ENCODE measurements at regions not wholly inside any gene's neighbourhood (a gene's known extent, or its start where the extent isn't known, plus 50 kb on each side); places are given as distances from the start of the nearest gene placed in this dataset.
A peak's percentile ranks its signal among the peaks of the same experiment; 100 is the strongest.
"Not testable (repeated sequence)": the region's sequence is repeated elsewhere in the genome, so short reads cannot be mapped to it uniquely, and the experiment has no call there.

DNA sequence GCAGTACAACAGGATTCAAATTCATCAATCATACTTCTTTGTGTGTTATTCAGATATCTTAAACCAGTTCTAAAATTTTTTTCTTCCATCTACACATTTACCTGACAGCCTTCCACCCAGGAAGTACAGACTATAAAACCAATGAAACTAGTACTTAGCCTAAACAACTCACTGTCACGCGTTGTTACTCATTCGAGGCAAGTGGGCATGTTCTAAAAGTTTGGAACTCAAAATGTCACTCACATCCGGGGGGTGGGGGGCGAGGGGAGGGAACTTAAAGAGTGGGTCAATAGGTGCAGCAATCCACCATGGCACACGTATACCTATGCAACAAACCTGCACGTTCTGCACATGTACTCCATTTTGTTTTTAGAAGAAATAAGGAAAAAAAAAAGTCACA is 90.4 kb upstream of the PLEKHM1 start:
- no peak overlapping the region for H3K27ac Mint-ChIP-seq
- H3K4me1 Mint-ChIP-seq, result peaks cover 52% of the 10 kb centered on the region
- DNase-seq (no peak), ATAC-seq (no peak)
- H3K36me3 Mint-ChIP-seq (ENCODE audit: low read depth), result peaks cover 12% of the 10 kb centered on the region
- no peaks in the 10 kb centered on the region for H3K27me3 Mint-ChIP-seq
- no peaks in the 10 kb centered on the region for H3K9me3 Mint-ChIP-seq
- H3K4me3 Mint-ChIP-seq, result no peak overlapping the region

DNA sequence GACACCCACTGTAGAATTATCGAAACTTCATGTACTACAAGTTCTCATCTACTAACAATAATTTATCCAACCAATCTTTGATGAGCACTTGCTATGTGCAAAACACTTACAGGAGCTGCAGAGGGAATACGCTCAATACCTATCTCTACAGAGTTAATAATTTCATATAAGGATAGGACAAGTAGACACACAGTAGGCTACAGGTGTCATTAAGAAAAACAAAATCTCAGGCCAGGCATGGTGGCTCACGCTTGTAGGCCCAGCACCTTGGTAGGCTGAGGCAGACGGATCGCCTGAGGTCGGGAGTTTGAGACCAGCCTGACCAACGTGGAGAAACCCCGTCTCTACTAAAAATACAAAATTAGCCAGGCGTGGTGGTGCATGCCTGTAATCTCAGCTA is 91.3 kb upstream of the PLEKHM1 start:
- H3K36me3 Mint-ChIP-seq (ENCODE audit: low read depth), result peaks cover 12% of the 10 kb centered on the region
- no peaks in the 10 kb centered on the region for H3K27me3 Mint-ChIP-seq
- H3K9me3 Mint-ChIP-seq, result no peaks in the 10 kb centered on the region
- ATAC-seq, result no peak
- no peak overlapping the region for H3K4me3 Mint-ChIP-seq
- DNase-seq, result no peak
- H3K4me1 Mint-ChIP-seq, result peaks cover 45% of the 10 kb centered on the region
- H3K27ac Mint-ChIP-seq, result no peak overlapping the region

DNA sequence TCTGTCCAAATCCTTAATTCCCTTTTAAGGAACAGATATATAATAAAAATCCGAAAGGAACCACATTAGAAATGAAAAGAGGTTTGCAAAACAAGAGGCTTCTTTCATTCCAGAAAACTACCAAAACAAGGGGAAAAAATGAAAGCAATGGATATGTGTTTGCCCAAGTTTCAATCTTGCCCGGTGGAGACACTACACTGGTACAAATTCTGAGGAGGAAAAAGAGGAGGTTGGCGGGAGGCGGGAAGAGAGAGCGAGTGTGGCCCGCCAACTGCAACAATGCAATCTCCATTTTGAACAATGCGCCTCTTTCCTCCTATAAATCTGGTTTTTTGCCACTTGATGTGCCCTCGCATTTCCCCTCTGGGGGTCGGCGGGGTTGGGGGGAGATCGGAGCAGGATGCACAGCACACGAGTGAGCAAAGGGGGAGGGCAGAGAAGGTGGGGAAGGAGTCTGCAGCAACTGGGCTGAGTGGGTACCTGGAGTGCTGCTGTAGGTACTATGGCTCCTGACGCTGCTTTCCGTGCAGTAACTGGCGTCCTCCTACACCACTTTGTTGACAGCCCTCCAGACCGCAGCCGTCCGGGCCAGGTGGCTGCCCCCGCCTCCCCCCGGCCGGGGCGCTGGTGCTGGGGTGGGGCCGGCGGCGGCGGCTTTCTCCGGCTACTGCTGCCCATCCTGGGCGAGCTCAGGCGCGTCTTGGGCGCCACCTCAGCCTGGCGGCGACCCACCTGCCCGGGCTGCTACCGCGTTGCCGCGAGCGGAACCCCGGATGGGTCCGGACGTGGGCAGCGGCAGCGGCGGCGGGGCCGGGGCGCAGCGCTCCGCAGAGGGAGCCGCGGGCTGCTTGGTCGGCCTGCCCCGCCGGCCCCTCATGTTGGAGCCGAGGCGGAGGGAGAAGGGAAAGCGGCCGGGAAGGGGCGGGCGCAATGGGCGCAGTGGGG is 93.8 kb upstream of the PLEKHM1 start:
- ATAC-seq, result peak; percentile 64
- Mint-ChIP-seq H3K4me1 (peaks cover 40% of the 10 kb centered on the region), H3K36me3 (ENCODE audit: low read depth) (peaks cover 12% of the 10 kb centered on the region), H3K27me3 (no peaks in the 10 kb centered on the region), H3K4me3 (peak overlapping the region; percentile 85), H3K27ac (peak overlapping the region; percentile 85), H3K9me3 (no peaks in the 10 kb centered on the region)
- DNase-seq, result peak; percentile 75

DNA sequence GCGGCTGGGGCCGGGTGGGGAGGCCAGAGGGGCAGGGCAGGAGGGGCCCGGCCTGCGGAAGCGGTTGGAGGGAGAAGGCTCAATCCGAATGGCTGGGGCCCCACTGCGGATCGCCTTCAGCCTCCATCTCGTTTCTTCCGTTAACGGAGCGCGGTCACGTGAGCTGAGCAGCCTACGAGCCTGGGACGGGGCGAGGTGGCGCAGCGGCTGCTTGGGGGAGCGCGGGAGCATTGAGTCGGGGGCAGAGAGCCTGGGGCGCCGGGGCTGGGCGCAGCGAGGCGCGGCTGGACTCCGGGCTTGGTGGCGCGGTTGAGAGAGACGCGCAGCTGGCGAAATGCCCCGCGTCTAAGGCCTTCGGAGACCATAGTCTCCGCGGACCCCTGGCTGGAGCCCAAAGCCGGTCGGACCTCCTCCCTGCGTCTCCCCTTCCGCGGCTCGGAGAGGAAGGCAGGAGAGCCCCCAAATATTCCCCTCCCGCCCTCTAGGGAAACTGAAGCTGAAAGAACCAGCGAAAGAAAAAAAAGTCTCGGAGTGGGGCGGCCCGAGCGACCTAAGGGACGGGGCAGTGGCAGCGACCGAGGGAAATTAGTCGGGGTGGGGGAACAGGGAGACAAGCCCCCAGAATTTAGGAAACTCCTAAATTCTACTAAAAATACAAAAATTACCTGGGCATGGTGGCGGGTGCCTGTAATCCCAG is 94.7 kb upstream of the PLEKHM1 start:
- peak; percentile 91 for DNase-seq
- peak overlapping the region; percentile 85 for H3K4me3 Mint-ChIP-seq
- H3K36me3 Mint-ChIP-seq (ENCODE audit: low read depth), result peaks cover 12% of the 10 kb centered on the region
- peak; percentile 84 for ATAC-seq
- H3K4me1 Mint-ChIP-seq, result peaks cover 34% of the 10 kb centered on the region
- H3K9me3 Mint-ChIP-seq, H3K27me3 Mint-ChIP-seq: not testable (repeated sequence)
- peak overlapping the region; percentile 81 for H3K27ac Mint-ChIP-seq

DNA sequence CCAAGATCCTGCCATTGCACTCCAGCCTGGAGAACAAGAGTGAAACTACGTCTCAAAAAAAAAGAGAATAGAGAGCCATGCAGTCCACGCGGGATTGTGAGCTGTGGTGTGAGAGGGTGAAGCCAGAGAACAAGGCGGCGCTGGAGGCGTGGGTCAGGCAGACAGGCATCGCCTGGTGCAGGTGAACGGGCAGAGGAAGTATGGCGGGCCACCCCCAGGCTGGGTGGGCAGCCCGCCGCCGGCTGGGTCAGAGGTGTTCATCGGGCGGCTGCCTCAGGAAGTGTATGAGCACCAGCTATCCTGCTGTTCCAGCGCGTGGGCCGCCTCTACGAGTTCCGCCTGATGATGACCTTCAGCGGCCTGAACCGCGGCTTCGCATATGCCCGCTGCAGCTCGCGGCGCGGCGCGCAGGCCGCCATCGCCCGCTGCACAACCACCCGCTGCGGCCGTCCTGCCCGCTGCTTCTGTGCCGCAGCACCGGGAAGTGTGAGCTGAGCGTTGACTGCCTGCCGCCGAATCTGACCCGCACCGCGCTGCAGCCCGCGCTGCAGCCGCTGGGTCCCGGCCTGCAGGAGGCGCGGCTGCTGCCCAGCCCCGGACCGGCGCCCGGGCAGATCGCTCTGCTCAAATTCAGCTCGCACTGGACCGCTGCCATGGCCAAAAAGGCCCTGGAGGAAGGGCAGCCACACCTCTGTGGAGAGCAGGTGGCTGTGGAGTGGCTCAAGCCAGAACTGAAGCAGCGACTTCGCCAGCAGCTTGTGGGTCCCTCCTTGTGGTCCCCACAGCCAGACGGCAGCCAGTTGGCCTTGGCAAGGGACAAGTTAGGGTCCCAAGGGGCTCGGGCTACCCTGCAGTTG is 95.5 kb upstream of the PLEKHM1 start:
- peak; percentile 45 for DNase-seq

DNA sequence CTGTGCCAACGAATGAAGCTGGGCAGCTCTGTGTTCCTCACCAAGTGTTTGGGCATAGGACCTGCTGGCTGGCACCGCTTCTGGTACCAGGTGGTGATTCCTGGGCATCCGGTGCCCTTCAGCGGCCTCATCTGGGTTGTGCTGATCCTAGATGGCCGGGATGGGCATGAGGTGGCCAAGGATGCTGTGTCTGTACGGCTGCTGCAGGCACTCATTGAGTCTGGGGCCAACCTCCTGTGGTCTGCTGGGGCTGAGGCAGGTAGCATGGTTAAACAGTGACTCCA is 96.1 kb upstream of the PLEKHM1 start:
- H3K27ac Mint-ChIP-seq; H3K36me3 Mint-ChIP-seq (ENCODE audit: low read depth); DNase-seq; H3K27me3 Mint-ChIP-seq; H3K9me3 Mint-ChIP-seq; H3K4me3 Mint-ChIP-seq; ATAC-seq: not testable (repeated sequence)
- peaks cover 24% of the 10 kb centered on the region for H3K4me1 Mint-ChIP-seq

More for the DNA sequence above, 95.5 kb upstream of the PLEKHM1 start:
- ATAC-seq, result peak; percentile 27
- H3K9me3 Mint-ChIP-seq; H3K27me3 Mint-ChIP-seq; H3K36me3 Mint-ChIP-seq (ENCODE audit: low read depth): not testable (repeated sequence)
- Mint-ChIP-seq H3K4me1 (peaks cover 28% of the 10 kb centered on the region), H3K4me3 (peak overlapping the region; percentile 85), H3K27ac (peak overlapping the region; percentile 81)

GRCh38 chr17:45592433-45592923 is 102.0 kb upstream of the PLEKHM1 start:
- not testable (repeated sequence) for H3K27me3 Mint-ChIP-seq; H3K9me3 Mint-ChIP-seq; H3K4me3 Mint-ChIP-seq; H3K36me3 Mint-ChIP-seq (ENCODE audit: low read depth); H3K4me1 Mint-ChIP-seq; H3K27ac Mint-ChIP-seq
- peak; percentile 94 for ATAC-seq
- peak; percentile 84 for DNase-seq

- H3K27ac Mint-ChIP-seq; DNase-seq; ATAC-seq; H3K9me3 Mint-ChIP-seq; H3K4me1 Mint-ChIP-seq; H3K27me3 Mint-ChIP-seq; H3K4me3 Mint-ChIP-seq; H3K36me3 Mint-ChIP-seq (ENCODE audit: low read depth): not testable (repeated sequence)
Measured at GRCh38 chr17:45596347-45596746, 105.8 kb upstream of the PLEKHM1 start.

DNA sequence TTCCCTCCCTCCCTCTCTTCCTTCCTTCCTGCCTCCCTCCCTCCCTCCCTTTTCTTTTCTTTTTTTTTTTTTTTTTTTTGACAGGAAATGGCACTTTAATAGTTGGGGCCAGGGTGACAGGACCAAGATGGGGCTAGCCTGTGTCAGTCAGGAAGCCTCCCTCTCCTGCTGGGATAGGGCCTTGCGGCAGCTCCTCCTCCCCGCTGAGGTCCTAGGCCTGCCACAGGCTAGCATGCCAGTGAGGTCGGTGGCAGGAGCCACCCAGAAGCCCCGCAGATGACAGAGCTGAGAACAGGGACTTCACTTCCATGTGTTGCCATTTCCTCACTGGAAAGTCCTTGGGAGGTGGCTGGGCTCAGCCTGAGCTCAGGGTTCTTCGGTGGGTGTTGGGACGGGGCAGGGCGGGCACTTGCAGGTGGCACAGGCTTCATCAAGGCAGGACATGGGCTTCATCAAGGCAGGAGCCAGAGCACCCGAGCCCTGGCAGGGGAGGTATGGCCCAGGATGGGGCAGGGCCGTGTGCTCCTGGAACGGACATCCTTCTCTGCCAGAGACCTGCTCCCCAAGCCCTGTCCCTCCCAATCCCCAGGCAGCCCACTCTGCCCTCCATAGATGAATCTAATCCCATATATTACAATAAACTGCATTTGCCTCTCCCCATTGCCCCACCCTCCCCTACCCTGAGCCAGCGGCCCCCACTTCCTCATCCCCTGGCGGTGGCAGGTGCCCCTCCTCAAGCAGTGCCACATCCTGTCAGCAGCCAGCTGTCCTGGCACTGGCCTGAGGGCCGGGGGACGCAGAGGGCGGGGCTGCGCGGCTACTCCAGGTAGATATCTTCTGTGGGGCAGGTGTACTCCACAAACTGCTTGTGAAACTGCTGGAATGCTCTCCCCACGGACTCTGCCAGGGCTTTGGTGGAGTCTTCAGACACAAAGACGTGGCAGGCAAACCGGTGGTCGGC is 109.8 kb upstream of the PLEKHM1 start:
- not testable (repeated sequence) for H3K27ac Mint-ChIP-seq; H3K9me3 Mint-ChIP-seq; H3K4me1 Mint-ChIP-seq; H3K36me3 Mint-ChIP-seq (ENCODE audit: low read depth); H3K4me3 Mint-ChIP-seq; DNase-seq; H3K27me3 Mint-ChIP-seq
- ATAC-seq, result peak; percentile 66

DNA sequence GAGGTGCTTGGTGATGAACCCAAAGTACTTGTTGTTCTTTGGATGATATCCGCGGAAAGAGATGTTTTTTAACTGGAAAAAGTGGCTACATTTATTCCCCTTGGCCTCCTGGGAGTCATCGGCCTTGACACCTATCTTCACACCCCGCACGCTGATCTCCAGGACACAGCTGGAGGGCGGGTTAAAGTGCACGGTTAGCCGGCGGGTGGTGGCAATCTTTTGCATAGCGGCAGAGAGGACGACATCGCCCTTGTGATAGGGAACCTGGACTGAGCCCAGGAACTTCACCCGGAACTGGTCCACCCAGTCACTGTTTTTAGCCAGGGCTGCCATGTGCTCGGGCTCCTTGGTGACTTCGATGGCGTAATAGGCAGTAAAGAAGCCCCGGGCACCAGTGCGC is 110.5 kb upstream of the PLEKHM1 start:
- DNase-seq; ATAC-seq; H3K27me3 Mint-ChIP-seq; H3K36me3 Mint-ChIP-seq (ENCODE audit: low read depth); H3K27ac Mint-ChIP-seq; H3K9me3 Mint-ChIP-seq; H3K4me3 Mint-ChIP-seq; H3K4me1 Mint-ChIP-seq: not testable (repeated sequence)

DNA sequence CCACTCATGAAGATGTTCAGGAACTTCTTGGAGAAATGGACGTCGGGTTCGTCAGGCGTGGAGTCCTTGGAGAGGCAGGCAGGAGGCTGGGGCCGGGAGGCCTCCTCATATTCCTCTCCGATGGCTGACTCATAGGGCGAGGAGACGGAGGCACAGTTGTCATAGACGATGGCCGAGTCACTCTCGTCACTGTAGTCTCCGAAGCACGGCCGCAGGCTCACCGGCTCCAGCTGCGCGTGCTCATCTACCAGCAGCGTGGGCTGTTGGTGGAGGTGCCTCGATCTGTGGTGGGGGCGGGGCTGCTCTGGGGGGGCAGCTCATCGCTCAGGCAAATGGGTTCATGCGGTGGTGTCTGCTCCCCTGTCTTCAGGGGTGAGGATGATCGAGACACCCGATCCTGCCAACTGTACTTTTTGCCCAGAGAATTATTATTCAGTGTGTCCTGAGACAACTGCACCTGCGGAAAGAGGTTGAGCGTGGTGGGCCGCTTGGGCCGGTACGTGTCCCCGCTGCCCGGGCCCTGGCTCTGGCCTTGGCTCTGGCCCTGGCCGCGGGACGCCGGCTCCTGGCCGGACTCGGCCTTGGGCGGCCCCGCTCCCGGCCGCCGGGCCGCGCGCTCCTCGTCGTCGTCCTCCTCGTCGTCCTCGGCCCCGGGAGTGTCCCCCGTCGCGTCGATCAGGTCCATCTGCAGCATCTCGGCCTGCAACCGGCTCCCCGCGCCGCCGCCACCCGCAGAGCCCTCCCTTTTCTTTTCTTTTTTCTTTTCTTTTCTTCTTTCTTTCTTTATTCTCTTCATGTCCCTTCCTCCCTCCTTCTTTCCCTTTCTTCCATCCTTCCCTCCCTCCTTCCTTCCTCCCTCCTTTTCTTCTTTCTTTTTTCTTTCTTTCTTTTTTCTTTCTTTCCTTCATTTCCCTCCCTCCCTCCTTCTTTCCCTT is 111.4 kb upstream of the PLEKHM1 start:
- H3K4me3 Mint-ChIP-seq; ATAC-seq; H3K36me3 Mint-ChIP-seq (ENCODE audit: low read depth); H3K27me3 Mint-ChIP-seq; H3K27ac Mint-ChIP-seq; H3K4me1 Mint-ChIP-seq; H3K9me3 Mint-ChIP-seq; DNase-seq: not testable (repeated sequence)

DNA sequence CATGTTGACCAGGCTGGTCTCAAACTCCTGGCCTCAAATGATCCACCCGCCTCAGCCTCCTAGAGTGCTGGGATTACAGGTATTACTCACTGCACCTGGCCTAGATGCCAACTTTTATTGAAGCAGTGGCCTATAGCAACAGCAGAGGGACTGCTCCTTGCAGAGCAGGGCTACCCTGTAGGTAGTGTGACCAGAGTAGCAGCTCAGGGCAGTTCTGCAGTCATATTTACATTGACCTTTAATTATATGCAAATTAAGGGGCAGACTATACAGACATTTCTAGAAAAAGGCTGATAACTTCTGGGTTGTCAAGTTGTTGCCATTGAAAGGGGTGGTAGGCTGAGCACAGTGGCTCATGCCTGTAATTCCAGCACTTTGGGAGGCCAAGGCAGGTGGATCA is 115.2 kb upstream of the PLEKHM1 start:
- not testable (repeated sequence) for DNase-seq; H3K9me3 Mint-ChIP-seq; H3K27ac Mint-ChIP-seq; ATAC-seq; H3K27me3 Mint-ChIP-seq; H3K36me3 Mint-ChIP-seq (ENCODE audit: low read depth); H3K4me3 Mint-ChIP-seq; H3K4me1 Mint-ChIP-seq

DNA sequence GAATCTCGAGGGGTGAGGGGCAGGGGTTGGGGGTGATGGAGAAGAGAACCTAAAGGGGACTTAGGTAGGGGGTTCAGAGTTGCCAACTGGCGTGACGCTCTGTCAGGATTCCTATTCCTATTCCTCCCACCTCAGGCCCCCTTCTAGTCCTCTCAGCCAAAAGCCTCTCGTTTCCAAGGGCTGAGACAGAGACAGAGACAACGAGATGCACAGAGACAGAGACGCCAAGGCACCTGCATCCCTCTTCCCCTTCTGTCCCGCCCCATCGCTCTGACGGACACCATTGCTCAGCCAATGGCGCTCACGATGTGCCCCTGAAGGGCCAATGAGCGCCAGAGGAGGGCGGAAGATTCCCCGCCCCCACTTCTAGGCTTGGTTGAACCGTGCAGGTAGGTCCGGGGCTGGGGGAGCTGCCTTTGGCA is 129.5 kb upstream of the PLEKHM1 start:
- H3K4me1 Mint-ChIP-seq; H3K9me3 Mint-ChIP-seq; H3K36me3 Mint-ChIP-seq (ENCODE audit: low read depth); H3K27me3 Mint-ChIP-seq: not testable (repeated sequence)
- Mint-ChIP-seq H3K27ac (peak overlapping the region; percentile 26), H3K4me3 (peak overlapping the region; percentile 83)
- DNase-seq (peak; percentile 83), ATAC-seq (peak; percentile 100)

All from activated naive CD8-positive, alpha-beta T cell treated with anti-CD3 and anti-CD28 coated beads, Interleukin-2, amount 50 U/mL, for 24 hours (primary cell).